ENCODE measurements at regions not wholly inside any gene's neighbourhood (a gene's known extent, or its start where the extent isn't known, plus 50 kb on each side); places are given as distances from the start of the nearest gene placed in this dataset.
A peak's percentile ranks its signal among the peaks of the same experiment; 100 is the strongest.

- DNase-seq, result no peak
These were observed 119.5 kb downstream of the GYPC start for GRCh38 chr2:126775300-126775985.

- no peak for DNase-seq
These were observed 120.3 kb downstream of the GYPC start for GRCh38 chr2:126776255-126776654.

GRCh38 chr2:126776692-126777619 is 121.0 kb downstream of the GYPC start:
- DNase-seq, result peak; percentile 78

- DNase-seq, result no peak
These were observed 121.1 kb upstream of the TEX51 start for GRCh38 chr2:126777620-126777978.

DNA sequence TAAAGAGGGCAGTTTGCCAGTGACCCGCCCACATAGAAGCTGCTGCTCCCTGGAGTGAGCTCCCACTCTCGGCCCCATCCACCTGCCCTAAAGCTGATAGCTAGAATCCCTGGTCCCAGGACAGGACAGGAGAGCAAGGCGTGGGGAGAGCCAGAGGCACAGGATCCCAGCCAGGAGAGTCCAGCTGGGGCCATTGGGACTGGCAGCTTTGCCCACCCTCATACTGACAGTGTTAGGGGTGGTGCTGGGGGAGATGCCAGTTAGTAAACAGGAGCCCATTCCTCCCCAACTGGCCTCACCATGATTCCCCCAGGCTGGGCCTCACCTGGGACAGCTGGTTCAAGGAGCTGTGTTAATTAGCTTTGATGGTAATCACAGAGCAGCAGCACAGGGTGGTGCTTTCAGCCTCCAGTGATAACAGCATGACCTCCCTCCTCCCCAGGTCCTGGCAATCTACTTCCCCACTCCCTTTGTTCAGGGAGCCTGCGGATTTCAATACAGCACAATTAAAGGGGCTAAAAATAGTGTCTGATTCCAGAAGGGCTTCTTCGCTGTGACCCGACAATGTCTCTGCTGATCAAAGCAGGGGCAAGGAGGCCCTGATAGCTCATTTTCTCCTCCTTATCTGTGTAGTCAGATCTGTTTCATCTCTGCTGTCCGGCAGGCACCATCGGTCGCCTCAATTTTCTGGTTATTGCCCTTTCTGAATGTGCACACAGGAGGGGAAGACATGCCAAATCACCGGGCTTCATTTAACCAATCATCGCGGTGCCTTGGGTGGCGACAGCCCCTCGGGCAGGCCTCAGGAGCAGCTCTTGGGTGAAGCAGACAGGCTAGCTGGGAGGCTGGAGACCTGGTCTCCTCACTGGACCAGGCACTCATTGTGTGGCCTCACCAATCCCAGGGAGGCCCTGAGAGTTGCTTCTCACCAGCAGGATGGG is 119.9 kb upstream of the TEX51 start:
- no peak for DNase-seq

GRCh38 chr2:126781206-126781605 is 117.5 kb upstream of the TEX51 start:
- DNase-seq, result no peak

GRCh38 chr2:126781806-126782205 is 116.9 kb upstream of the TEX51 start:
- DNase-seq, result no peak

GRCh38 chr2:126782648-126783047 is 116.0 kb upstream of the TEX51 start:
- no peak for DNase-seq

- DNase-seq, result no peak
These were observed 115.3 kb upstream of the TEX51 start for GRCh38 chr2:126783341-126783740.

DNA sequence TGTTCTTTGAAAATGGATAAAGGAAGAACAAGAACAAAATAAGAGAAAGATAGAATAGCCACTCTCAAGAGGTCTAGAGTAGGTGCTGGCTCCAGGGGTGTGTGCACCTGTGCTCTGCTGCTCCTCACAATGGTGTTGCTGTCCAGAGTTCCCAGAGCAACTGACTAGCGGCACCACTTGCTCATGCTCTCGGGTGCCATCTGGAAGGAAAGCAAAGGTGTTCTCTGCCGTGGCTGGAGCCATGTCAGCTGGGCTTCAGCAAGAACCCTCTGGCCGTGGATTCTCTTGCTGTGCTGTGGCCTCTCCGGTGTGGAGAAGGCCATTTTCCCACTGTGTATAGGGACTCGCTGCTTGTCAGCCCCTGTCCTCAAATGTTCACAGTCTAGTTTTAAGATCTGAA is 114.6 kb upstream of the TEX51 start:
- DNase-seq, result no peak

DNA sequence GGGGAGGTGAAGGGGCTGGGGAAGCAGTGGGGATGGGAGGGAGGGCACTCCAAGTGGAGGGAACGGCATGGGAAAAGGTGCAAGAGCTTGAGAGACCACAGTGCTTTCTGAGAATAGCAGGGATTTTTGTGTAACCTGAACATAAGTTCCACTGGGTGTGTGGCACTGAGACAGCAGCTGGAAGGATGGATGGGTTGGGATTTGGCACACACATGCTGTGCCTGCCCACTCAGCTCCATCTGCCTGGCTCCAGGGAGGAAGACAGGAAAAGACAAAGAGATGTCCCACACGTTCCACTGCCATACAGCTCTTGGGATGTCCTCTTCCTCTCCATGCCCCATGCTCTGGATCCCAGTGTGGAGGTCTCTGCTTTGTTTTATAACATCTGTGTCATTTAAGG is 114.1 kb upstream of the TEX51 start:
- no peak for DNase-seq

DNA sequence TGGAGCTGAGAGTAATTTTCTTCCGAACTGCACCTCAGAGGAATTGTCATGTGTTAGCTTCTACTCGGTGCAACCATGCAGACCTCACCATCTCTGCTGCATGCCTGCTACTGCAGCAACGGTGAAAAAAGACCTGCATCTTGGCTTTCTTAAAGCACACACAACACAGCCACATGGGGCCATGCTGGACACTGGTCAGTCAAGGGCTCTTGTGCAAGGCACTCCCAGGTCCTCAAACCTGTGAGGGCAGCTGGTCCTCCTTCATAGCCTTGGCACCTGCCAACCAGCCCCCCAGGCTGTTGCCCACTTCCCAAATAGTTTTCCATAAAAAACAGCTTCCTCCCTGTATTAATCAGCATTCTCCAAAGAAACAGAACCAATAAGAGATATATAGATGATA is 113.5 kb upstream of the TEX51 start:
- no peak for DNase-seq

DNA sequence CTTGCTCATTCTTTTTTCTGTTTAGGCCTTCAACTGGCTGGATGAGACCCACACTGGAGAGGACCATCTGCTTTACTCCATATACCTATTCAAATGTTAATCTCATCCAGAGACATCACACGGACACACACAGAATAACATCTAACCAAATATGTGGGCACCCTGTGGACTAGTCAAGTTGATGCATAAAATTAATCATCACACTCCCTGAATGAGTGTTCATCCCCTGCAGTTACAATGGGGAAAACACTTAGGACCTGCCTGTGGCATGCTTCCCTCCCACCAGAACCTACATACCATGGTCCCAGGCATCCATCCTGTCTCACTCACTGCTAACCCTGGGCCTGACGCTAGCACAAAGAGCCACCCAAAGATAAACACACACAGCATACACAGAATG is 112.8 kb upstream of the TEX51 start:
- no peak for DNase-seq

GRCh38 chr2:126786765-126787164 is 111.9 kb upstream of the TEX51 start:
- no peak for DNase-seq

DNA sequence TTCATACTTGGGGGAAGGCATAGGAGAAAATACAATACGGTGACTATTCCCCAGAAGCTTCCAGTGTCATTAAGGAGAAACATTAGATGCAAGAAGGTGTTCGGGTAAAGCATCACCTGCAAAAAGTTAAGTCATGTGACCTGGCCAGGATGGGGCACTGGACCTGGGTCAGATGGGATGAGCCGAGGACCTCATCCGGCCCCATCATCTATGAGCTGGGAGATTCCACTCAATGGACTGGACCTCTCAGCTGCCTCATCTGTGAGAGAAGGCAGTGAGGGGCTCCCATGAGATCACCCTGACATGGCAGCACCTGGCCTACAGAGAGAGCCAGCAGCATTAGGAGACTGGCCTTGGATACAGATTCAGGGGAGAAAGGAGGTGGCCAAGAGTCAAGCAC is 111.4 kb upstream of the TEX51 start:
- DNase-seq, result no peak

GRCh38 chr2:126788113-126788512 is 110.6 kb upstream of the TEX51 start:
- DNase-seq, result no peak

- no peak for DNase-seq
These were observed 110.0 kb upstream of the TEX51 start for GRCh38 chr2:126788652-126789051.

- no peak for DNase-seq
These were observed 107.5 kb upstream of the TEX51 start for GRCh38 chr2:126790987-126791780.

- no peak for DNase-seq
These were observed 106.5 kb upstream of the TEX51 start for GRCh38 chr2:126792186-126792585.

DNA sequence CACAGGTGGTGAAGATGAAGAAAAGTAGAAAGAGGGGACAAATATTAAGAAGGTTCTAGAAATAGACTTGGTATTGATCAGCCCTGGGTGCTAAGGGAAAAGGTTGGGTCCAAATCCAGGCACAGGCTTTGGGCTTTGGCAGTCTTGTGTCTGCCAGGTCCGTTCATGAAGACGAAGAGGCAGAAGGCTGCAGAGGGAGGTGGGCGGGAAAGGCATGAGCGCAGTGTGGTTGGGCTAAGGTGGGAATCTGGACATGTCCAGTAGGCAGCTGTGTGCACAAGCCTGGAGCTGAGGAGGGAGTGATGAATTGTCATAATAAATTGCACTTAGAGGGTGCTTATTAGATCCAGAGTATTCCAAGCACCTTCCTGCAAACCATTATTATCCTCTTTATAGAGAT is 105.7 kb upstream of the TEX51 start:
- DNase-seq, result no peak

GRCh38 chr2:126793885-126794613 is 104.6 kb upstream of the TEX51 start:
- DNase-seq, result no peak

DNA sequence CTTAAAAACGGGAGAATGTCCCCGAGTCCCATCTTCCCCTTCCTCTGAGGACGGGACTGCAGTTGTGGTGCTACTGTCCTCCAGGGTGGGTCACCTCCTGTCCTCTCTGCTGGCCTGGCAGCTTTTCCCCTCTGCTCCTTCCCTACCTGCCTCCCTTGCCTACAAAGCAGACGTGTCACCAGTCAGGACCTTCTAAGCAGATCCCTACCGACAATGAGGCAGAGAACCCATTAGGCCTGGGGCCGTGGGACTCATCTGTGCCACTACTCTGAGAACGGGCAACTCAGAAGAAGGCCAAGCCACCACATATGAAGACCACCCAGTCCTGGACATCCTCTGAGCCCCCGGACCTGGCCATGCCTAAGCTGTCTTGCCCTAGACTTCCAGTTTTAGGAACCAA is 103.0 kb upstream of the TEX51 start:
- DNase-seq, result no peak
